ENCODE measurements at regions not wholly inside any gene's neighbourhood (a gene's known extent, or its start where the extent isn't known, plus 50 kb on each side); places are given as distances from the start of the nearest gene placed in this dataset.

DNA sequence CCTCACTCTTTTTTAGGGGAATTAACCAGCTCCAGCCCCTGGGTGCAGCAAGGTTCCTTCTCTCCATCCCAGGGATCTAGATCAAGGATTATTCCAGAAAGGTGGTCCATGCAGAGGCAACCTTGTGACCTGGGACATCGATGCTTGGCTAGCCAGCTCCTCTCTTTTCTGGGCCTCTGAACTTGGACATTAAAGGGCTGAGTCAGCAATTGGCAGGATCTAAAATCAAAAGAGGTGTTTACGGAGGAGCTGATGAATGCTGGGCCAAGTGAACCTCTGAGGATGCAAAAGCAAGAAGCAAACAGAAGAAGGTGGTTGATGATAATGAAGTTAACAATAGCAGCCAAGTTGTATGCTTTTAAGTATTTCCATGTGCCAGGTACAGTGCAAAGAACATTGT is 207.0 kb downstream of the MAF start (continued):
- TF ChIP-seq, protein P1, sequence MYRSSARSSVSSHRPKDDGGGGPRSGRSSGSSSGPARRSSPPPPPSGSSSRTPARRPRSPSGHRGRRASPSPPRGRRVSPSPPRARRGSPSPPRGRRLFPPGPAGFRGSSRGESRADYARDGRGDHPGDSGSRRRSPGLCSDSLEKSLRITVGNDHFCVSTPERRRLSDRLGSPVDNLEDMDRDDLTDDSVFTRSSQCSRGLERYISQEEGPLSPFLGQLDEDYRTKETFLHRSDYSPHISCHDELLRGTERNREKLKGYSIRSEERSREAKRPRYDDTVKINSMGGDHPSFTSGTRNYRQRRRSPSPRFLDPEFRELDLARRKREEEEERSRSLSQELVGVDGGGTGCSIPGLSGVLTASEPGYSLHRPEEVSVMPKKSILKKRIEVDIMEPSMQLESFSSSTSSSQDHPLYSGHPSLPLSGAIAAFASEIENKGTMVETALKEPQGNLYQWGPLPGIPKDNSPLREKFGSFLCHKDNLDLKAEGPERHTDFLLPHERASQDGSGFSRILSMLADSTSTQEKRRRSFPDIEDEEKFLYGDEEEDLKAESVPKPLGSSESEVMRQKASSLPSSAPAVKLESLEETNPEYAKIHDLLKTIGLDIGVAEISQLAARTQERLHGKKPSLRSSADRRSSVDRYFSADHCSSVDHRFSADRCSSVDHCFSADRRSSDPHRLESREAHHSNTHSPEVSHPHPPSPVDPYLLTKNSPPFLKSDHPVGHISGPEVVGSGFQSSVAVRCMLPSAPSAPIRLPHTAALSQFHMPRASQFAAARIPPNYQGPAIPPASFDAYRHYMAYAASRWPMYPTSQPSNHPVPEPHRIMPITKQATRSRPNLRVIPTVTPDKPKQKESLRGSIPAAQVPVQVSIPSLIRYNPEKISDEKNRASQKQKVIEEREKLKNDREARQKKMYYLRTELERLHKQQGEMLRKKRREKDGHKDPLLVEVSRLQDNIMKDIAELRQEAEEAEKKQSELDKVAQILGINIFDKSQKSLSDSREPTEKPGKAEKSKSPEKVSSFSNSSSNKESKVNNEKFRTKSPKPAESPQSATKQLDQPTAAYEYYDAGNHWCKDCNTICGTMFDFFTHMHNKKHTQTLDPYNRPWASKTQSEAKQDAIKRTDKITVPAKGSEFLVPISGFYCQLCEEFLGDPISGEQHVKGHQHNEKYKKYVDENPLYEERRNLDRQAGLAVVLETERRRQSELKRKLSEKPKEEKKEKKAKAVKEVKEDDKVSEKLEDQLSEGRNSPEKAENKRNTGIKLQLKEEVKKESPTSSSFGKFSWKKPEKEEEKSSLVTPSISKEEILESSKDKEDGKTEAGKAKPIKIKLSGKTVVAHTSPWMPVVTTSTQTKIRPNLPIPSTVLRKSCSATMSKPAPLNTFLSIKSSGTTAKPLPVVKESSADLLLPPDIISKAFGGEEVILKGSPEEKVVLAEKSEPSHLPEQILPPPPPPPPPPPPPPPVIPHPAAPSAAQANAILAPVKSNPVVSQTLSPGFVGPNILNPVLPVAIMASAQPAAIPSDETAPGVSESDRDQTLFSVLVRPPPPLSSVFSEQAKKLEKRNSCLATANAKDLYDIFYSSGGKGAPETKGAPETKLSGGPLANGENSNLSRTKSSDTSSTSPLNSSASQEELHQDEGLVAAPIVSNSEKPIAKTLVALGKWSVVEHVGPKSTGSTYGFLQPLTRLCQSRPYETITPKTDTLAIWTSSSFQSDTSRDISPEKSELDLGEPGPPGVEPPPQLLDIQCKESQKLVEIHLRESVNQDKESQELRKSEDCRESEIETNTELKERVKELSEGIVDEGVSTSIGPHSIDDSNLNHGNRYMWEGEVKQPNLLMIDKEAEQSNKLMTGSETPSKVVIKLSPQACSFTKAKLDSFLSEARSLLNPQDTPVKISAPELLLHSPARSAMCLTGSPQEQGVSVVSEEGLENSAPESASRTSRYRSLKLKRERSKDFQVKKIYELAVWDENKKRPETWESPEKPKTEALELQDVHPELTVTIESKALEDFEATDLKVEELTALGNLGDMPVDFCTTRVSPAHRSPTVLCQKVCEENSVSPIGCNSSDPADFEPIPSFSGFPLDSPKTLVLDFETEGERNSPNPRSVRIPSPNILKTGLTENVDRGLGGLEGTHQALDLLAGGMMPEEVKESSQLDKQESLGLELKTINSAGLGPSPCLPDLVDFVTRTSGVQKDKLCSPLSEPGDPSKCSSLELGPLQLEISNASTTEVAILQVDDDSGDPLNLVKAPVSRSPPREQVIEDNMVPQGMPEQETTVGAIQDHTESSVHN (IDR thresholded peaks at IDR 0.05; ENCODE audit: borderline replicate concordance in 1 of 2, low read depth in 1 of 2) = no peak
- TF ChIP-seq BHLHE40 (IDR thresholded peaks at IDR 0.05; ENCODE audit: low read length) (no peak), RBM34 (IDR thresholded peaks at IDR 0.05; ENCODE audit: borderline replicate concordance, insufficient read depth, low read length) (no peak), ZNF316 (IDR thresholded peaks at IDR 0.05) (peak; percentile 90), ZNF584 (CRISPR knock-in tag; IDR thresholded peaks at IDR 0.05; ENCODE audit: low read depth) (no peak), TAL1 (IDR thresholded peaks at IDR 0.05) (no peak), MECOM (CRISPR knock-in tag; IDR thresholded peaks at IDR 0.05) (no peak), NBN (IDR thresholded peaks at IDR 0.05; ENCODE audit: low read depth) (no peak), SMAD1 (IDR thresholded peaks at IDR 0.05; ENCODE audit: low read depth, low read length, partially characterized antibody) (no peak)
- TF ChIP-seq, protein P2, sequence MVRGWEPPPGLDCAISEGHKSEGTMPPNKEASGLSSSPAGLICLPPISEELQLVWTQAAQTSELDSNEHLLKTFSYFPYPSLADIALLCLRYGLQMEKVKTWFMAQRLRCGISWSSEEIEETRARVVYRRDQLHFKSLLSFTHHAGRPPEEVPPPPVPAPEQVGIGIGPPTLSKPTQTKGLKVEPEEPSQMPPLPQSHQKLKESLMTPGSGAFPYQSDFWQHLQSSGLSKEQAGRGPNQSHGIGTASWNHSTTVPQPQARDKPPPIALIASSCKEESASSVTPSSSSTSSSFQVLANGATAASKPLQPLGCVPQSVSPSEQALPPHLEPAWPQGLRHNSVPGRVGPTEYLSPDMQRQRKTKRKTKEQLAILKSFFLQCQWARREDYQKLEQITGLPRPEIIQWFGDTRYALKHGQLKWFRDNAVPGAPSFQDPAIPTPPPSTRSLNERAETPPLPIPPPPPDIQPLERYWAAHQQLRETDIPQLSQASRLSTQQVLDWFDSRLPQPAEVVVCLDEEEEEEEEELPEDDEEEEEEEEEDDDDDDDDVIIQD (CRISPR knock-in tag; IDR thresholded peaks at IDR 0.05) = no peak
